Stimulated activated CD4-positive, alpha-beta T cell treated with anti-CD3 and anti-CD28 coated beads, TNF-alpha, amount 100 ng/mL, for 1 hour (primary cell): ENCODE measurements at regions not wholly inside any gene's neighbourhood (a gene's known extent, or its start where the extent isn't known, plus 50 kb on each side); places are given as distances from the start of the nearest gene placed in this dataset.

ENCODE experiments used
- DNase-seq, 3 donors: peaks; one replicate each; pipeline ENCODE4 v3.0.0-alpha.2; 2020; ENCODE audit warnings: low read depth in 3 of 3, low spot score in 1 of 3

DNA sequence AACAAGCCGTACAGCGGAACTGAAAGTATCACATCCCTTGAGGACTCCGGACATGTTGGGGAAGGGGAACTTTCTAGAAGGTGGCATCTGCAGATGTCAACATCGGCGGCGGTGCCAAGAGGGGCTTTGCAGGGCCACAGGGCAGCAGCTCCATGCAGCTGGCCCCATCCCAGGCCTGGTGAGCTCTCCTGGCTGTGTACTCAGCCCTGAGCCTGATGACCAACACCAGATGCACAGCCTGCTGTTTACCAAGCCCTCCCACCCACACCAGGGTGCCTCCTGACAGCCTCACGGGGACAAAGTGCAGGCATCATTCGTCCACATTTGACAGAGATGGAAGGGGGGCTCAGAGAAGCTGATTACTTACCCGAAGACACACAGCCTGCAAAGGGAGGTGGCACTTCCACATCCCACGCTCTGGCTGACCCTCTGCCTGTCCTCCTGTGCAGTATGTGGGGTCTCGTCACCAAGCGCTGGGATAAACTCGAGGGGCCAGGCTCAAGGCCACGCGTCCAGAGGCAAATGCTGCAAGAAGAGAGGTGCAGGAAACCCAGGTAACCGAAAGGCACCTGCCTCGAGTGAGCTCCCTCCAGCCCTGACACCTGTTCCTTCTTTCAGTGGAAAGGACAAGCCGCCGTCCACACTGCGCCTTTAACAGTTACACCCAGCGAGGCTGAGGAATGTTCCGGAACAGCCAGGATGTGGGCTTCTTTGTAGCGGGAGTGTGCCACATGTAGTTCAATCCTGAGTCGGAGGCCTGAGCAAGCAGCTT is 69.0 kb upstream of the ASAP2 start:
- no peak for DNase-seq

GRCh38 chr2:9135822-9136558 is 70.6 kb upstream of the ASAP2 start:
- no peak for DNase-seq

- no peak for DNase-seq
Observed at GRCh38 chr2:9127316-9127715, 79.3 kb upstream of the ASAP2 start.

GRCh38 chr2:9126540-9126939 is 80.1 kb upstream of the ASAP2 start:
- DNase-seq = no peak

DNA sequence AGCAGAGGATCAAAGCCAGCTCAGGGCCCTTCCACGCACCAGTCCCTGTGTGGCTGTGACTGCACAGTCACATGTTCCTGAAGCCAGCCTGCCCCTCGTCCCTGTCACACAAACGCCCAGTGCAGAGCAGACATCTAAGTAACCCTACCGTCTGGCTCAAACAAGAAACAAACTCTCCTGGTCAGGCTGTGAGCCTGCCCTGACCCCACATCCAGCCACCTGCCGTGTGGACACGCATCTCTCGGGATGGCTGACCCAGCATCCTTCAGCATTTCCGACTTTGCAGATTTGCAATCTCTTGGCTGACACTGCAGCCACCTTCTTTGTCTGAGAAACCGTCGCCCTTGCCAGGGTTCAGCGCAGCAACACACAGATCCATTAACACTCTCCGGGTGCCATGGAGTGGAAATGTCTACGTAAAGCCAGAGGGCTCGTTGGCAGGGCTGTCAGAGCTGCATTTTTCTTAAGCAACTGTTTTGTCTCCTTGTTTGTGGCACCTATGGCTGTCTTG is 82.3 kb upstream of the ASAP2 start:
- DNase-seq = no peak

DNA sequence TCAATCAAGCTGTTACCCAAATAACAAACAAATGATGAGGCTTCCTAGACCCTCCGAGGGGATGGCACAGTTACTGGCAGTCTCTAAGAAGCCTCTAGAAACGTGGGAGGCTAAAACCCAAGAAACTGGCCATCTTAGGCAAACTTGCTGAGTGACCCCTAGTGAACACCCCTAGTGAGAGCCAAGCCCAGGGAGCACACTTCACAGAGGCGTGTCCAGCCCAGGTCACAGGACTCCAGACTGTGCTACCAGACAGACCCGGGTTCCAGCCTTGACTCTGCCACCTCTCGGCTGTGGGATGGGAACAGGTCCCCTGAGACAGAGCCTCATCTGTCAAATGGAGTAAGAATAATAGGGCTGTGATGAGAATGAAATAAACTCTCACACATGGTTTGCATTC is 83.5 kb upstream of the ASAP2 start:
- no peak for DNase-seq

- DNase-seq = no peak
Observed at GRCh38 chr2:9122367-9122766, 84.2 kb upstream of the ASAP2 start.

GRCh38 chr2:9118383-9118960 is 88.1 kb upstream of the ASAP2 start:
- no peak for DNase-seq

- no peak for DNase-seq
Observed at GRCh38 chr2:9115229-9115628, 91.4 kb upstream of the ASAP2 start.

DNA sequence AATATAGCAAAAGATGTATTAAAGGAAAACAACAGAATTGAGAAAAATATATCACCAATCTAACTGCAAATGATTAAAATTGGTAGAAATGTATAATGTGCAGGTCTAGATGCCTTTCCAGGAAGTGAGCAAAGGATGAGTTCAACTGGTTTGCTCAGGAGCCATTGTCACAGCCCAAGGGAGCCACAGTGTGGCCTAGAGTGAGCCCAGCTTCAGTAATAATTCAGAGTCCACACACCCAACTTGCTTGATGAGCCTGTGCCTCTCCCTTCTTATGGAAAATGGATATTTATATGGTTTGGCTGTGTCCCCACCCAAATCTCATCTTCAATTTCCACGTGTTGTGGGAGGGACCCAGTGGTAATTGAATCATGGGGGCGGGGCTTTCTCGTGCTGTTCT is 92.2 kb upstream of the ASAP2 start:
- DNase-seq = no peak

DNA sequence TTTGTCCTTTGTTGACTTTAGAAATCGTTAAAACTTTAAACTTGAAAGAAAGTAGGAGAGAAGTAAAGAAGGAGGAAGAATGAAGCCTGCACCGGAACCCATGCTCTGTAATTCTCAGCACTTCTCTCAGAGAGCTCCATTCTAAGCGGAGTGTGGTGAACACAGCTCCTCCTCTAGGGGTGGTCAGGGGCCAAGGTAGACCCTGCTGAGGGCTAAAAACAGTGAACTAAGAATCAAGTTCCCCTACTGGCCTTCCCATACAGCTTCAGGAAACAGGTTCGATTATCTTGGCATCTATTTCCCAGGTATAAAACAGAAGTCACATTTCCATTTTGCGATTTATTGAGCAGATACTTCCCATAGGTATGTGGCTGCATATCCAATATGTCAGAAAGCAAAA is 92.7 kb upstream of the ASAP2 start:
- no peak for DNase-seq

- DNase-seq = no peak
Observed at GRCh38 chr2:9113262-9113661, 93.3 kb upstream of the ASAP2 start.

- DNase-seq = no peak
Observed at GRCh38 chr2:9112079-9112721, 94.4 kb upstream of the ASAP2 start.

- DNase-seq = no peak
Observed at GRCh38 chr2:9110893-9111569, 95.6 kb upstream of the ASAP2 start.

GRCh38 chr2:9110346-9110884 is 96.2 kb upstream of the ASAP2 start:
- no peak for DNase-seq

- DNase-seq = no peak
Observed at GRCh38 chr2:9109871-9110270, 96.7 kb upstream of the ASAP2 start.

GRCh38 chr2:9108210-9108967 is 98.2 kb upstream of the ASAP2 start:
- DNase-seq = no peak

GRCh38 chr2:9107168-9108025 is 99.2 kb upstream of the ASAP2 start:
- no peak for DNase-seq
